ENCODE measurements at regions not wholly inside any gene's neighbourhood (a gene's known extent, or its start where the extent isn't known, plus 50 kb on each side); places are given as distances from the start of the nearest gene placed in this dataset.
A peak's percentile ranks its signal among the peaks of the same experiment; 100 is the strongest.

GRCh38 chr21:15437883-15438282 is 291.9 kb upstream of the USP25 start (continued):
- TF ChIP-seq, protein P1, sequence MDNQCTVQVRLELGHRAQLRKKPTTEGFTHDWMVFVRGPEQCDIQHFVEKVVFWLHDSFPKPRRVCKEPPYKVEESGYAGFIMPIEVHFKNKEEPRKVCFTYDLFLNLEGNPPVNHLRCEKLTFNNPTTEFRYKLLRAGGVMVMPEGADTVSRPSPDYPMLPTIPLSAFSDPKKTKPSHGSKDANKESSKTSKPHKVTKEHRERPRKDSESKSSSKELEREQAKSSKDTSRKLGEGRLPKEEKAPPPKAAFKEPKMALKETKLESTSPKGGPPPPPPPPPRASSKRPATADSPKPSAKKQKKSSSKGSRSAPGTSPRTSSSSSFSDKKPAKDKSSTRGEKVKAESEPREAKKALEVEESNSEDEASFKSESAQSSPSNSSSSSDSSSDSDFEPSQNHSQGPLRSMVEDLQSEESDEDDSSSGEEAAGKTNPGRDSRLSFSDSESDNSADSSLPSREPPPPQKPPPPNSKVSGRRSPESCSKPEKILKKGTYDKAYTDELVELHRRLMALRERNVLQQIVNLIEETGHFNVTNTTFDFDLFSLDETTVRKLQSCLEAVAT (IDR thresholded peaks at IDR 0.05), result no peak
- TF ChIP-seq JUNB (IDR thresholded peaks at IDR 0.05) (peak; percentile 97), ETV6 (conservative IDR thresholded peaks at IDR 0.05 in 1 of 2, IDR thresholded peaks at IDR 0.05 in 1 of 2; ENCODE audit: borderline replicate concordance in 1 of 2, low read depth in 1 of 2) (peak in 1 of 2 experiments; percentile 72; a peak in 1 of 4 replicates), NFXL1 (IDR thresholded peaks at IDR 0.05; ENCODE audit: borderline replicate concordance) (no peak), BHLHE40 (IDR thresholded peaks at IDR 0.05; ENCODE audit: borderline replicate concordance in 1 of 2, low read depth in 2 of 2, low read length in 1 of 2) (peak; percentile 98 to 99), RB1 (IDR thresholded peaks at IDR 0.05; ENCODE audit: borderline replicate concordance) (no peak), NR2C2 (IDR thresholded peaks at IDR 0.05; ENCODE audit: borderline replicate concordance, control insufficient read depth, insufficient read length, low read depth) (no peak), ZBTB40 (IDR thresholded peaks at IDR 0.05; ENCODE audit: borderline replicate concordance) (no peak), SIN3A (IDR thresholded peaks at IDR 0.05; ENCODE audit: low read depth, low read length) (no peak), CREM (IDR thresholded peaks at IDR 0.05; ENCODE audit: low read depth) (peak; percentile 87), MEF2A (IDR thresholded peaks at IDR 0.05; ENCODE audit: insufficient read depth, low read depth, low read length) (no peak), NFYA (IDR thresholded peaks at IDR 0.05; ENCODE audit: borderline replicate concordance, low read depth, low read length) (no peak), ZNF207 (IDR thresholded peaks at IDR 0.05; ENCODE audit: borderline replicate concordance) (no peak), IKZF2 (IDR thresholded peaks at IDR 0.05) (peak; percentile 79 to 85)
- TF ChIP-seq, protein P2, sequence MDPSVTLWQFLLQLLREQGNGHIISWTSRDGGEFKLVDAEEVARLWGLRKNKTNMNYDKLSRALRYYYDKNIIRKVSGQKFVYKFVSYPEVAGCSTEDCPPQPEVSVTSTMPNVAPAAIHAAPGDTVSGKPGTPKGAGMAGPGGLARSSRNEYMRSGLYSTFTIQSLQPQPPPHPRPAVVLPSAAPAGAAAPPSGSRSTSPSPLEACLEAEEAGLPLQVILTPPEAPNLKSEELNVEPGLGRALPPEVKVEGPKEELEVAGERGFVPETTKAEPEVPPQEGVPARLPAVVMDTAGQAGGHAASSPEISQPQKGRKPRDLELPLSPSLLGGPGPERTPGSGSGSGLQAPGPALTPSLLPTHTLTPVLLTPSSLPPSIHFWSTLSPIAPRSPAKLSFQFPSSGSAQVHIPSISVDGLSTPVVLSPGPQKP (IDR thresholded peaks at IDR 0.05; ENCODE audit: low read depth, low read length), result no peak
- TF ChIP-seq, protein P3, sequence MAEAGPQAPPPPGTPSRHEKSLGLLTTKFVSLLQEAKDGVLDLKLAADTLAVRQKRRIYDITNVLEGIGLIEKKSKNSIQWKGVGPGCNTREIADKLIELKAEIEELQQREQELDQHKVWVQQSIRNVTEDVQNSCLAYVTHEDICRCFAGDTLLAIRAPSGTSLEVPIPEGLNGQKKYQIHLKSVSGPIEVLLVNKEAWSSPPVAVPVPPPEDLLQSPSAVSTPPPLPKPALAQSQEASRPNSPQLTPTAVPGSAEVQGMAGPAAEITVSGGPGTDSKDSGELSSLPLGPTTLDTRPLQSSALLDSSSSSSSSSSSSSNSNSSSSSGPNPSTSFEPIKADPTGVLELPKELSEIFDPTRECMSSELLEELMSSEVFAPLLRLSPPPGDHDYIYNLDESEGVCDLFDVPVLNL (IDR thresholded peaks at IDR 0.05; ENCODE audit: low read depth, low read length), result no peak
- TF ChIP-seq, protein P4, sequence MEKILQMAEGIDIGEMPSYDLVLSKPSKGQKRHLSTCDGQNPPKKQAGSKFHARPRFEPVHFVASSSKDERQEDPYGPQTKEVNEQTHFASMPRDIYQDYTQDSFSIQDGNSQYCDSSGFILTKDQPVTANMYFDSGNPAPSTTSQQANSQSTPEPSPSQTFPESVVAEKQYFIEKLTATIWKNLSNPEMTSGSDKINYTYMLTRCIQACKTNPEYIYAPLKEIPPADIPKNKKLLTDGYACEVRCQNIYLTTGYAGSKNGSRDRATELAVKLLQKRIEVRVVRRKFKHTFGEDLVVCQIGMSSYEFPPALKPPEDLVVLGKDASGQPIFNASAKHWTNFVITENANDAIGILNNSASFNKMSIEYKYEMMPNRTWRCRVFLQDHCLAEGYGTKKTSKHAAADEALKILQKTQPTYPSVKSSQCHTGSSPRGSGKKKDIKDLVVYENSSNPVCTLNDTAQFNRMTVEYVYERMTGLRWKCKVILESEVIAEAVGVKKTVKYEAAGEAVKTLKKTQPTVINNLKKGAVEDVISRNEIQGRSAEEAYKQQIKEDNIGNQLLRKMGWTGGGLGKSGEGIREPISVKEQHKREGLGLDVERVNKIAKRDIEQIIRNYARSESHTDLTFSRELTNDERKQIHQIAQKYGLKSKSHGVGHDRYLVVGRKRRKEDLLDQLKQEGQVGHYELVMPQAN (conservative IDR thresholded peaks at IDR 0.05), result no peak
- TF ChIP-seq, protein P5, sequence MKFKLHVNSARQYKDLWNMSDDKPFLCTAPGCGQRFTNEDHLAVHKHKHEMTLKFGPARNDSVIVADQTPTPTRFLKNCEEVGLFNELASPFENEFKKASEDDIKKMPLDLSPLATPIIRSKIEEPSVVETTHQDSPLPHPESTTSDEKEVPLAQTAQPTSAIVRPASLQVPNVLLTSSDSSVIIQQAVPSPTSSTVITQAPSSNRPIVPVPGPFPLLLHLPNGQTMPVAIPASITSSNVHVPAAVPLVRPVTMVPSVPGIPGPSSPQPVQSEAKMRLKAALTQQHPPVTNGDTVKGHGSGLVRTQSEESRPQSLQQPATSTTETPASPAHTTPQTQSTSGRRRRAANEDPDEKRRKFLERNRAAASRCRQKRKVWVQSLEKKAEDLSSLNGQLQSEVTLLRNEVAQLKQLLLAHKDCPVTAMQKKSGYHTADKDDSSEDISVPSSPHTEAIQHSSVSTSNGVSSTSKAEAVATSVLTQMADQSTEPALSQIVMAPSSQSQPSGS (IDR thresholded peaks at IDR 0.05; ENCODE audit: low read length), result peak; percentile 87
